A549 (cell line): ENCODE measurements at regions not wholly inside any gene's neighbourhood (a gene's known extent, or its start where the extent isn't known, plus 50 kb on each side); places are given as distances from the start of the nearest gene placed in this dataset.

Source experiments
- ATAC-seq, 2 experiments: fragments of 200-7000 bp in 1 of 2; fragments of >200 bp in 1 of 2; cut with Nextera tagmentation in 1 of 2; cut with Tn5 transposase in 1 of 2; 3 replicates each; pipeline versions ENCODE4 v1.8.0 to v1.9.1; 2018 to 2020; ENCODE audit warnings: mild to moderate bottlenecking in 1 of 2, moderate library complexity in 1 of 2
- CTCF ChIA-PET: fragments of 300-600 bp; sonication (Branson Sonifier 250); formaldehyde crosslinking; extraction: SDS; loops from one replicate; lab custom pipeline; 2021; ENCODE audit warnings: antibody characterized with exemption, inconsistent platforms; lab: Yijun Ruan, JAX
- POLR2A ChIA-PET: fragments of 350-600 bp; formaldehyde crosslinking; extraction: SDS; loops from one replicate; lab custom pipeline; 2021; ENCODE audit warnings: antibody characterized with exemption, inconsistent platforms; lab: Yijun Ruan, JAX
- DNase-seq, 2 experiments: peaks; one replicate each; pipeline versions ENCODE4 v3.0.0 to v3.0.0-alpha.2; 2011 to 2016; ENCODE audit warnings: low read depth in 1 of 2, low spot score in 1 of 2
- FAIRE-seq: peaks from 2 replicates; lab custom pipeline; 2011; peaks lifted over from hg19 to GRCh38; lab: Jason Lieb, UNC
- H3K27ac ChIP-seq, 2 experiments: fragments of >200 bp; sonication (Bioruptor Twin); formaldehyde crosslinking; 3 replicates each; pipeline ENCODE4 v1.5.1; 2016 to 2017
- H3K4me1 ChIP-seq: fragments of >200 bp; sonication (Bioruptor Twin); formaldehyde crosslinking; 3 replicates; pipeline ENCODE4 v1.6.1; 2016
- H3K4me2 ChIP-seq: fragments of >200 bp; sonication (Bioruptor Twin); formaldehyde crosslinking; 3 replicates; pipeline ENCODE4 v1.6.1; 2016
- H3K4me3 ChIP-seq: fragments of >200 bp; sonication (Bioruptor Twin); formaldehyde crosslinking; 3 replicates; pipeline ENCODE4 v1.5.1; 2016
- H3K9me3 ChIP-seq: fragments of >200 bp; sonication (Bioruptor Twin); formaldehyde crosslinking; 3 replicates; pipeline ENCODE4 v1.6.1; 2016
- ATOH8 ChIP-seq: fragments of 250-450 bp; sonication (Bioruptor Pico); IDR thresholded peaks from 2 replicates; pipeline ENCODE4 v1.5.0; 2020; ENCODE audit warnings: low read depth, mild to moderate bottlenecking, moderate library complexity
- CHD4 ChIP-seq: fragments of 200-600 bp; sonication (generic); IDR thresholded peaks from 2 replicates; pipeline ENCODE4 v1.6.1; 2016; ENCODE audit warnings: antibody characterized with exemption, mild to moderate bottlenecking, borderline replicate concordance
- EHF ChIP-seq: fragments of 250-450 bp; sonication (Bioruptor Pico); IDR thresholded peaks from 2 replicates; pipeline ENCODE4 v1.5.0; 2020; ENCODE audit warnings: mild to moderate bottlenecking
- ESRRA ChIP-seq: fragments of 150-350 bp; IDR thresholded peaks from 2 replicates; pipeline ENCODE4 v1.6.1; 2014; ENCODE audit warnings: mild to moderate bottlenecking, low read length, borderline replicate concordance
- GATA3 ChIP-seq: IDR thresholded peaks from 2 replicates; pipeline ENCODE4 v1.6.1; 2012; ENCODE audit warnings: borderline replicate concordance
- HES2 ChIP-seq: fragments of >200 bp; sonication (Bioruptor Twin); formaldehyde crosslinking; IDR thresholded peaks from 2 replicates; pipeline ENCODE4 v1.6.1; 2016
- HMGXB4 ChIP-seq: fragments of 250-450 bp; sonication (Bioruptor Pico); IDR thresholded peaks from 2 replicates; pipeline ENCODE4 v1.5.0; 2021; ENCODE audit warnings: mild to moderate bottlenecking, moderate library complexity, borderline replicate concordance
- HOXB13 ChIP-seq: fragments of 250-450 bp; sonication (Bioruptor Pico); IDR thresholded peaks from 2 replicates; pipeline ENCODE4 v1.5.0; 2020; ENCODE audit warnings: low read depth, mild to moderate bottlenecking, moderate library complexity
- JUN ChIP-seq, 2 experiments: fragments of >200 bp; sonication (Bioruptor Twin); formaldehyde crosslinking; IDR thresholded peaks; 2 replicates in 1 of 2; 3 replicates in 1 of 2; pipeline ENCODE4 v1.6.1; 2016 to 2017
- MAX ChIP-seq: IDR thresholded peaks from 2 replicates; pipeline ENCODE4 v1.6.1; 2012
- MAZ ChIP-seq: fragments of 150-350 bp; IDR thresholded peaks from 2 replicates; pipeline ENCODE4 v1.6.1; 2014; ENCODE audit warnings: antibody characterized with exemption, low read depth, low read length, borderline replicate concordance
- NR3C1 ChIP-seq: fragments of >200 bp; sonication (Bioruptor Twin); formaldehyde crosslinking; IDR thresholded peaks from 3 replicates; pipeline ENCODE4 v1.6.1; 2017
- PBX3 ChIP-seq: IDR thresholded peaks from 2 replicates; pipeline ENCODE4 v1.6.1; 2012
- PHF8 ChIP-seq: fragments of 200-600 bp; sonication (generic); IDR thresholded peaks from 2 replicates; pipeline ENCODE4 v1.6.1; 2016; ENCODE audit warnings: low read depth, mild to moderate bottlenecking, antibody characterized with exemption, moderate library complexity, borderline replicate concordance
- POLR2AphosphoS2 ChIP-seq: conservative IDR thresholded peaks from 2 replicates; pipeline ENCODE4 v1.6.1; 2012; ENCODE audit warnings: low read length, improper control_type of control experiment, inconsistent platforms
- SMC3 ChIP-seq: fragments of >200 bp; sonication (Bioruptor Twin); formaldehyde crosslinking; IDR thresholded peaks from 3 replicates; pipeline ENCODE4 v1.6.1; 2018; ENCODE audit warnings: inconsistent platforms
- TFCP2L1 ChIP-seq: fragments of 250-450 bp; sonication (Bioruptor Pico); IDR thresholded peaks from 2 replicates; pipeline ENCODE4 v1.5.0; 2021; ENCODE audit warnings: mild to moderate bottlenecking
- ZFP36 ChIP-seq: fragments of 450-650 bp; IDR thresholded peaks from 2 replicates; pipeline ENCODE4 v1.6.1; 2014; ENCODE audit warnings: borderline replicate concordance; ENCODE audit not compliant: partially characterized antibody
- ZNF302 ChIP-seq: fragments of 250-450 bp; sonication (Bioruptor Pico); IDR thresholded peaks from 2 replicates; pipeline ENCODE4 v1.9.0; 2021; ENCODE audit warnings: inconsistent platforms, mild to moderate bottlenecking, moderate library complexity
- WGBS: methylation state at CpG from one replicate; pipeline ENCODE4 v1.1.6; 2017; ENCODE audit errors: missing lambda C conversion rate; 5-methylcytosine and 5-hydroxymethylcytosine counted together

GRCh38 chr13:22517544-22517943 lies 663.2 kb upstream of the SGCG start:
- no peak for ATAC-seq
- POLR2A ChIA-PET, result no interaction called here
- no peaks in the 10 kb centered on the region for H3K4me1 ChIP-seq
- no peak for FAIRE-seq
- no peak for TF ChIP-seq MAZ
- no peak for TF ChIP-seq ATOH8 (CRISPR knock-in tag)
- TF ChIP-seq HES2, result no peak
- no peak for TF ChIP-seq PBX3
- TF ChIP-seq MAX, result no peak
- no peak for TF ChIP-seq CHD4
- no peak overlapping the region for H3K4me3 ChIP-seq
- no peak for DNase-seq
- H3K4me2 ChIP-seq, result no peak overlapping the region
- CTCF ChIA-PET, result no interaction called here
- H3K27ac ChIP-seq, result no peak overlapping the region
- H3K9me3 ChIP-seq, result no peaks in the 10 kb centered on the region
- 0% methylated on average over 3 of the region's 3 CpGs for WGBS

GRCh38 chr13:22536851-22537250 lies 643.9 kb upstream of the SGCG start:
- POLR2A ChIA-PET, result no interaction called here
- ATAC-seq, result no peak

GRCh38 chr13:22538400-22538799 lies 642.4 kb upstream of the SGCG start:
- no peak for DNase-seq
- H3K9me3 ChIP-seq, result no peaks in the 10 kb centered on the region
- TF ChIP-seq ZNF302 (CRISPR knock-in tag) (no peak), TFCP2L1 (CRISPR knock-in tag) (no peak), GATA3 (no peak), SMC3 (no peak), NR3C1 (no peak), JUN (IDR thresholded peaks at IDR 0.05) (no peak), ZFP36 (no peak), HOXB13 (no peak), ESRRA (no peak)
- TF ChIP-seq, all 56 proteins: peak for 0
- no peak for FAIRE-seq
- ChIA-PET CTCF (no interaction called here), POLR2A (no interaction called here)
- WGBS, result 18% methylated on average over 5 of the region's 5 CpGs
- ATAC-seq, result no peak
- Histone ChIP-seq H3K27ac (no peak overlapping the region), H3K4me2 (no peak overlapping the region), H3K4me1 (no peaks in the 10 kb centered on the region), H3K4me3 (no peak overlapping the region)

More at GRCh38 chr13:22536851-22537250, 643.9 kb upstream of the SGCG start:
- TF ChIP-seq POLR2AphosphoS2, result no peak
- 15% methylated on average over 4 of the region's 4 CpGs for WGBS
- H3K4me2 ChIP-seq, result no peak overlapping the region
- H3K4me3 ChIP-seq, result no peak overlapping the region
- FAIRE-seq (no peak), DNase-seq (no peak)
- CTCF ChIA-PET, result no interaction called here
- no peak overlapping the region for H3K27ac ChIP-seq
- H3K4me1 ChIP-seq, result no peaks in the 10 kb centered on the region
- H3K9me3 ChIP-seq, result no peaks in the 10 kb centered on the region

GRCh38 chr13:22549126-22549525 lies 631.7 kb upstream of the SGCG start:
- FAIRE-seq, result no peak
- no peak for ATAC-seq
- no peak for TF ChIP-seq HMGXB4 (CRISPR knock-in tag)
- TF ChIP-seq EHF, result no peak
- TF ChIP-seq PHF8, result no peak
- 14% methylated on average over 2 of the region's 2 CpGs for WGBS
- ChIA-PET CTCF (no interaction called here), POLR2A (no interaction called here)
- Histone ChIP-seq H3K4me1 (no peaks in the 10 kb centered on the region), H3K4me2 (no peak overlapping the region), H3K9me3 (no peaks in the 10 kb centered on the region), H3K27ac (no peak overlapping the region), H3K4me3 (no peak overlapping the region)
- DNase-seq, result no peak
